Upper lobe of right lung (tissue), 1 donor: ENCODE measurements at regions not wholly inside any gene's neighbourhood (a gene's known extent, or its start where the extent isn't known, plus 50 kb on each side); places are given as distances from the start of the nearest gene placed in this dataset.

Experiments
- ATAC-seq: fragments of 200-7000 bp; cut with Tn5 transposase; one replicate; pipeline ENCODE4 v1.9.1; 2020; ENCODE audit warnings: mild to moderate bottlenecking, moderate library complexity
- DNase-seq: peaks from one replicate; pipeline ENCODE4 v3.0.0-alpha.2; 2020
- H3K27ac ChIP-seq: fragments of 200-600 bp; one replicate; pipeline ENCODE4 v1.8.0; 2022
- H3K27me3 ChIP-seq: fragments of 200-600 bp; one replicate; pipeline ENCODE4 v1.8.0; 2022; ENCODE audit warnings: mild to moderate bottlenecking
- H3K36me3 ChIP-seq: fragments of 200-600 bp; one replicate; pipeline ENCODE4 v1.8.0; 2022
- H3K4me1 ChIP-seq: fragments of 200-600 bp; one replicate; pipeline ENCODE4 v1.8.0; 2022
- H3K4me3 ChIP-seq: fragments of 200-600 bp; one replicate; pipeline ENCODE4 v1.8.0; 2022; ENCODE audit warnings: mild to moderate bottlenecking
- H3K9me3 ChIP-seq: fragments of 200-600 bp; one replicate; pipeline ENCODE4 v1.8.0; 2022
- intact Hi-C: fragments of 100-400 bp; cut with DNase I; formaldehyde crosslinking; loops from one replicate; pipeline ENCODE4 v1.11.0; 2022
- TF ChIP-seq, protein P1 (sequence below): fragments of 200-600 bp; IDR thresholded peaks from one replicate; pipeline ENCODE4 v1.8.0; 2022; ENCODE audit warnings: antibody characterized with exemption
- donor health status: DM: no; HTN: yes; CAD: no; lungs with severe emphysema.

DNA sequence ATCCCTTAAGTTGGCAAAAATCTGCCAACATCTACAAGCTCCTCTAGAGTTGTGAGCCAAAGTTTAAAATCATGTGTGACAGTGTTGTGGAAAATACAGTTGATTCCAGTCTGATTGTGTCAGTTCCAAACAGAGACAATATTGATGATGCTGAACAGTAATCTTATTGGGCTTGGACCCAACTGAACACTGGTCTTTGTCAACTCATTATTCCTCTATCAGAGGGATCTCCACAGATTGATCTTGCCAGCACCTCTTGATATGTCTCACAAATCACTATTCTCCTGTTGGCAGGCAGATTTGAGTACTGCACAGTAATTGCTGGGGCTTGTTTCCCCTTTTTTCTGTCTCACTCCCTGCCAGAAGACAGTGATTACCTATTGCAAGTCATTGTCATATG lies 326.6 kb upstream of the DPH6 start:
- no peak for DNase-seq
- intact Hi-C loops: no loop called here
- TF ChIP-seq, protein P1, sequence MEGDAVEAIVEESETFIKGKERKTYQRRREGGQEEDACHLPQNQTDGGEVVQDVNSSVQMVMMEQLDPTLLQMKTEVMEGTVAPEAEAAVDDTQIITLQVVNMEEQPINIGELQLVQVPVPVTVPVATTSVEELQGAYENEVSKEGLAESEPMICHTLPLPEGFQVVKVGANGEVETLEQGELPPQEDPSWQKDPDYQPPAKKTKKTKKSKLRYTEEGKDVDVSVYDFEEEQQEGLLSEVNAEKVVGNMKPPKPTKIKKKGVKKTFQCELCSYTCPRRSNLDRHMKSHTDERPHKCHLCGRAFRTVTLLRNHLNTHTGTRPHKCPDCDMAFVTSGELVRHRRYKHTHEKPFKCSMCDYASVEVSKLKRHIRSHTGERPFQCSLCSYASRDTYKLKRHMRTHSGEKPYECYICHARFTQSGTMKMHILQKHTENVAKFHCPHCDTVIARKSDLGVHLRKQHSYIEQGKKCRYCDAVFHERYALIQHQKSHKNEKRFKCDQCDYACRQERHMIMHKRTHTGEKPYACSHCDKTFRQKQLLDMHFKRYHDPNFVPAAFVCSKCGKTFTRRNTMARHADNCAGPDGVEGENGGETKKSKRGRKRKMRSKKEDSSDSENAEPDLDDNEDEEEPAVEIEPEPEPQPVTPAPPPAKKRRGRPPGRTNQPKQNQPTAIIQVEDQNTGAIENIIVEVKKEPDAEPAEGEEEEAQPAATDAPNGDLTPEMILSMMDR: no peak
- H3K27ac ChIP-seq: no peak overlapping the region
- H3K36me3 ChIP-seq: no peaks in the 10 kb centered on the region
- no peaks in the 10 kb centered on the region for H3K27me3 ChIP-seq
- H3K9me3 ChIP-seq: no peaks in the 10 kb centered on the region
- H3K4me1 ChIP-seq: no peaks in the 10 kb centered on the region
- H3K4me3 ChIP-seq: no peak overlapping the region
- ATAC-seq: no peak

DNA sequence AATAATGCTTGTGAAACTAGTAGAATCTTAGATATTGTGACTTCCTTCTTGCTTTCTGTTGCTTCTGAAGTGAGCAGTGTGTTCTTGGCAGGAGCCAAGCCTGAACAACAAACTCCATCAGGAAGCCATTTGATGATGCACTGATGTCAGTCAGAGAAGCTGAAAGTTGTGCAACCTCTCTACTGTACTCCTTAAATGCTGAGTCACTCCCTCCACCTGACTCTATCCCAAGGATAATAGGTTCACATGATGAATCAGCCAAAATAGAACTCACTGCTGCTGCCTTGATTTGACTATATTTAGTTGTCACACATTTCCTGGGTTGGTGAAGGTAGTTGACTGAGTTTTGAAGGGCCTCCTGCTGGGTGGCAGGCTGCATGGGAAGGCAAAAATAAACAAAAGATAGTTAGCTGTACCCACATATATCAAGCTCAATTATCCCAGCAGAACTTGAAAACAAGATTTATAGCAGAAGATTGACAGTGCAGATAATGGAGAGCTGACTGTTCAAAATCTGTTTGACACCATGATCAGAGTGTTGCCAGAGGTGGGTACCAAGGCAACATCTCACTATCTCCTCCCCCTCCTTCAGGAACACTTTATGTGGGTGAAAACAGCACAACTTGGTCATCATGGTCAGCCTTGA lies 328.4 kb upstream of the DPH6 start:
- no peaks in the 10 kb centered on the region for H3K27me3 ChIP-seq
- no peak overlapping the region for H3K27ac ChIP-seq
- intact Hi-C loops: no loop called here

DNA sequence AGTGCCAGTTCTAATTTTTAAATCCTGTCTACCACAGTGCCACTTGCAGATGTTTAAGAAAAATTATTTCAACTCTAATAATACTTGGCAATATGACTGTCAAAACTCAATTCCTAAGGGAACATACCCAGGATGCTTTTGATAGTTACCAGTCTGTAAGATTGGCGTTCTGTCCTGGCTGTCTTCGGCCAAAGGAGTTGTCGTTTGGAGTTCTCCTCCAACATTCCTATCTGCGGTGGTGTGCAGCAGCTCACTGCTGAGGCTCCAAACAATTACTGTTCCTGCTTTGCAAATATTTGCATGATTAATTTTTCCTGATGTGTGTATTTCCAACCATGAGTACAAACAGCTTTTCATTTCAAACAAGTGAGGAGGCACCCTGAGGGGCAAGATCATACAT lies 330.8 kb upstream of the DPH6 start:
- no peaks in the 10 kb centered on the region for H3K27me3 ChIP-seq
- TF ChIP-seq, protein P1: no peak
- ATAC-seq: no peak

More for the DNA sequence above, 328.4 kb upstream of the DPH6 start:
- Histone ChIP-seq H3K4me1 (no peaks in the 10 kb centered on the region), H3K36me3 (no peaks in the 10 kb centered on the region), H3K4me3 (no peak overlapping the region), H3K9me3 (no peaks in the 10 kb centered on the region)
- ATAC-seq (no peak), DNase-seq (no peak)
- TF ChIP-seq, protein P1: no peak

DNA sequence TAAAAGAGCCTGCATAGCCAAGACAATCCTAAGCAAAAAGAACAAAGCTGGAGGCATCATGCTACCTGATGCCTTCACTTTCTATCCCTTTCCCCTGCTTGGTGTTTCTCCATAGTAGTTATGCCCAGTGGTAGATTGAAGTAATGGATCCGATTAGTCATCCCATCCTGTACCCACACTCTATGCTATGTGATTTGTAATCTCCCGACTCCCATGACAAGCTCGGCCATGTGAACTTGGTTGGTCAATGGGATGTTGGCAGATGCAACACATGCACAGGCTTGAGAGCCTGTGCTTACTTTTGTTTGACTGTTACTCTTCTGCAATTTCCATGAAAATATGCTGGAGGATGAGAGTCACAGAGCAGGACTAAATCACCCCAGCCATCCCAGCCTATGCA lies 334.9 kb upstream of the DPH6 start:
- H3K27me3 ChIP-seq: no peaks in the 10 kb centered on the region
- no peak overlapping the region for H3K4me3 ChIP-seq
- H3K4me1 ChIP-seq: no peaks in the 10 kb centered on the region
- no peaks in the 10 kb centered on the region for H3K9me3 ChIP-seq
- no peak for ATAC-seq
- H3K36me3 ChIP-seq: no peaks in the 10 kb centered on the region
- intact Hi-C loops: no loop called here
- TF ChIP-seq, protein P1: no peak
- H3K27ac ChIP-seq: no peak overlapping the region
- no peak for DNase-seq

More for the DNA sequence above, 330.8 kb upstream of the DPH6 start:
- no peaks in the 10 kb centered on the region for H3K36me3 ChIP-seq
- no peak overlapping the region for H3K27ac ChIP-seq
- no peaks in the 10 kb centered on the region for H3K9me3 ChIP-seq
- intact Hi-C loops: no loop called here
- no peak overlapping the region for H3K4me3 ChIP-seq
- no peak for DNase-seq
- H3K4me1 ChIP-seq: no peaks in the 10 kb centered on the region

DNA sequence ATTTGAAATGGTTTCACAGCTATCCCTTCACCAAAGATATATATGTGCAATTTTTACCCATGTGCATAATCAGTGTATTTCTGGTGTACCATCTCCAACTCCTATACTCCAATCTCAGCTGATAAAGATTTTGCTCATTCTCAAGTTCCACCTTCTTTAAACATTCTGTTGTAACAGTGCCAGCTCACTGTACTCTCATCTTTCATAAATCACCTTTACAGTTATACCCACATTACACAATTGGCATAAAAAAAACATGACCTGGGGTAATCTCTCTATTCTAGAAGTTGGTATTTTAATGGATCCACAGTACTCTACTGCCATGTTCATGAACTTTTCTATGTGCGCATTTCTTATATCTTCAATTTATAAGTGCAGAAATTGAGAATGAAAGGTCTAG lies 339.9 kb upstream of the DPH6 start:
- Histone ChIP-seq H3K4me3 (no peak overlapping the region), H3K36me3 (no peaks in the 10 kb centered on the region), H3K27ac (no peak overlapping the region), H3K27me3 (no peaks in the 10 kb centered on the region), H3K9me3 (no peaks in the 10 kb centered on the region), H3K4me1 (no peaks in the 10 kb centered on the region)
- TF ChIP-seq, protein P1: no peak
- ATAC-seq: no peak
- intact Hi-C loops: no loop called here
- DNase-seq: no peak

DNA sequence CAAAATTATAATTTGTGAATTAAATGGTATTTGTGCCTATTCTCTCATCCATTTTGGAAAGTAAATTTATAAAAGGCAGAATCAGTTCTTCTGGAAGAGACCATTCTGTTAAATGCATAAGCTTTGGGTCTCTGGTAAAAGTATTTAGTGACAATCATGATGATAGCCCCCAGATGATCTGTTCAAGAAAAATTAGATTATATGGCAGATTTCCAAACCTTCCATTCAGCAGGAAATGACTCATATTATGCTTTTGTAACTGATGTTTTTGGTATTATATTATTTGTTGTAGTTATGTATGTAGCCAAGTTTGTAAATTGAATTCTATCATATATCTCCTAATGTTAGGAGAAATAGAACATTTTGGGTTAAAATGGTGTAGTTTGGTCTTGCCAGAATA lies 340.8 kb upstream of the DPH6 start:
- H3K4me1 ChIP-seq: no peaks in the 10 kb centered on the region
- no peak overlapping the region for H3K4me3 ChIP-seq
- no peaks in the 10 kb centered on the region for H3K27me3 ChIP-seq
- H3K9me3 ChIP-seq: no peaks in the 10 kb centered on the region
- TF ChIP-seq, protein P1: no peak
- no peak for DNase-seq
- no peak overlapping the region for H3K27ac ChIP-seq
- ATAC-seq: no peak
- intact Hi-C loops: no loop called here
- no peaks in the 10 kb centered on the region for H3K36me3 ChIP-seq
